MM.1S (cell line): ENCODE measurements at regions not wholly inside any gene's neighbourhood (a gene's known extent, or its start where the extent isn't known, plus 50 kb on each side); places are given as distances from the start of the nearest gene placed in this dataset.

Experiments
- CTCF ChIP-seq: fragments of 300-600 bp; sonication (generic); IDR thresholded peaks from 2 replicates; pipeline ENCODE4 v1.5.1; 2016; ENCODE audit warnings: antibody characterized with exemption, low read length, mixed read lengths
- EZH2phosphoT487 ChIP-seq: fragments of 300-600 bp; sonication (generic); IDR thresholded peaks from 2 replicates; pipeline ENCODE4 v1.6.1; 2018; ENCODE audit warnings: antibody characterized with exemption, low read length

- no peak for TF ChIP-seq CTCF
- no peak for TF ChIP-seq EZH2phosphoT487
These were observed 105.3 kb downstream of the OAT start for GRCh38 chr10:124313374-124313773.
